GM18520 (cell line): ENCODE measurements at regions not wholly inside any gene's neighbourhood (a gene's known extent, or its start where the extent isn't known, plus 50 kb on each side); places are given as distances from the start of the nearest gene placed in this dataset.

ENCODE experiments used
- ATAC-seq: cut with Tn5 transposase; IDR thresholded peaks from one replicate; pipeline ENCODE4 v1.9.1; 2021; ENCODE audit not compliant: unreplicated experiment

DNA sequence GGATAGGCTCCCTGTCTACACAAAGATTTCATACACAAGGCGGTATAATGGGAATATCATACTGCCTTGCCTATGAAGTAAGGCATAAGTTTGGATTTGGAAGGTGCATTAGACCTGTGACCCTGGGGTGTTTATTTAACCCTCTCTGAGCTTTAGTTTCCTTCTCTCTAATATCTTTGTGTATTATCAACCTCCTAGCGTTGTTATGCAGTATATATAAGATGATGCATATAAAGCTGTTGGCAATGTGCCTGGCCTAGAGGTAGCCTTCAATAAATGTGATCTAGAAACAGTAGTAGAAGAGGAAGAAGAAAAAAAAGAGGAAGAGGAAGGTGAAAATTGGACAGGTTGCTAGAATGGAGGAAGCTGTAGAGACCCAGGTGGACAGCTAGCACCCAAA is 311.6 kb upstream of the CLINT1 start:
- no peak for ATAC-seq

GRCh38 chr5:158170060-158170459 is 311.1 kb upstream of the CLINT1 start:
- ATAC-seq = no peak

- ATAC-seq = no peak
These were observed 307.5 kb upstream of the CLINT1 start for GRCh38 chr5:158166424-158166823.

GRCh38 chr5:158165647-158166046 is 306.7 kb upstream of the CLINT1 start:
- ATAC-seq = no peak

DNA sequence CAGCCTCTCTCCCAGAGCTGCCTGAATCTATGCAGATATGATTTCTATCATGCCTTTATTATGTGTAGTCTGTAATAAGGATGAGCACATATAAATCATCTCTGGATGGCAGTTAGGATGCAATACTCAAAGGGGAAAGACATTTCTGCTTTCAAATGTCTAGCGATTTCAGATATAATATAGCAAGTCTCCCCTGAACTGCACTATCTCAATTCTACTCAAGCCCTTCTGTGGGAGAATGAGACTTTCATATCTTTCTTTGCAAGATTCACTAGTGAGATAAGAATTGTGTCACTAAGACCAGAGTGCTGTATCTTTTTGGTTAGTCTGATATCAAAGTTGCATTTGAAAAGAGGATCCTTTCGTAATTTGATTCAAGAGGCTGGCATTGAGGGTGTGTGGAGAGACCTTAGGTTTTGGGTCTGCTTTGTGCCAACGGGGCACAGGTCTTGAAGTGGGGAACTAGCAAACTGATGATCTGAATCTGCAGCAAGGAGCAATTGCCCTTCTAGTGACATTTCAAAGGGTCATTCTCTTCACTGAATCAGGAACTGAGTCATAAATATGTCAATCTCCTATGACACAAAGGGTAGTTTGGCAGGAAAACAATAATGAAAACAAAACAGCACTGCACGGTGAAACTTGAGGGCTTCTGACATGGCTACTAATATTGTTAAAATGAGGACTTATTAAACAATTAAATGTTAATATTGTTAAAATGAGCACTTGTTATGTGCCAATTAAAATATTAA is 305.5 kb upstream of the CLINT1 start:
- ATAC-seq = no peak

- ATAC-seq = no peak
These were observed 304.7 kb upstream of the CLINT1 start for GRCh38 chr5:158163451-158164295.

DNA sequence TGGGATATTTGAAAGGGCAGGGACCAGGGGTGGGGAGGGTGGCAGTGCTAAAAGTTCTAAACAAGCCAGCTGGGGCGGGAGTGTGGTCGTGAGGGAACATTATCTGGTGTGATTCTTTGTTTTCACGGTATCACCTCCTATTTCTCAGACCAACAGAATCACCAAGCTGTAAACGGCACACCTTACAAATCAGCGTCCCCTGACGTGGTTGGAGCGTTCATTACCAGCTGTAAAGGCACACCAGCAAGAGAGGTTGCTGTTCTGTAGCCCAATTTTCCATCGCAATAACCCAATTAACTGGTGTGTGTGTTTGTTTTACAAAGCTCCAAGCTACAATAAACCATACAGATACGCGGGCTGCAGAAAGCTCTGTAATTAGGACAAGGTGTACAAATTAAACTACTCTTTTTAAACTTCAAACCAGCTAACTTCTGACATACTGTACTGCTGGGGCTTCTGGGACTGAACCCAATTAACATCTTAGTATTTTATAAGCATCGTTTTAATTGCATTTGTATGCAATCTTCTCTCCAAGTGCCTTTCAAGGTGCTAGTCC is 303.6 kb upstream of the CLINT1 start:
- no peak for ATAC-seq

GRCh38 chr5:158162026-158162425 is 303.1 kb upstream of the CLINT1 start:
- ATAC-seq = no peak

DNA sequence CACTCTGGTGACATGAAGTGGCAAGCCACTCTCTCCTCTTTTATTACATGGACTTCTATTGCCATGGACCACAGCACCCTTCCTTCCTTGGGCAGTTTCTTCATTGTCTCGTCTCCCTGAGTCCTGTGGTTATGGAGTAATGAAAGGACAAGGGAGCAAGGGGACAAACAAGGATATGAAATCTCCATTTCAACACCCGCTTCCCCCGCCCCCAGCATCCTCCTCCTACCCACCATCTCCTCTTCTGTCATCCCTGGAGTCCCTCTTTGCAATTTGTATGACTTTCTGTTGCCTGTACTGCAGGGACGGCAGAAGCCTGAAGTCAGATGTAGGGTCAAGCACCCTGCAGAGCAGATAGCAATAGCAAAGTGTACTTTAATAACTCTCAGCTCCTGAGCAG is 300.7 kb upstream of the CLINT1 start:
- ATAC-seq = no peak

GRCh38 chr5:158155811-158156505 is 297.0 kb upstream of the CLINT1 start:
- ATAC-seq = no peak

DNA sequence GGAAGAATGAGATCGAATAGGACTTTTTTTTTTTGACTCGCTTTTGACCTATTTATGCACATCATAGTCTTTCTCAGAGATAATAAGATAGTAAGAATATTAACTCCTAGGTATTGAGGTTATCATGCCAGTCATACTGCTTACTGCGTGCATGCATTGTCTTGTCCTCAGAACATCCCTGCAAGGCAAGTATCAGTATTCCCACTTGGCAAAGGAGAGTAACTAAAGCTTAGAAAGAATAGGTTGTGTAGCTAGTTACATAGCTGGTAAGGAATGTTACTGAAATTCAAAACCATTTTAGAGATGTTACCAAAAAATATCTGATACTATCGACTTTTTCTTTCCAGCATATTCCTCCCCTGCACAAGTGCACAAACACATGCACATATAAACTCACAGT is 296.1 kb upstream of the CLINT1 start:
- ATAC-seq = no peak

DNA sequence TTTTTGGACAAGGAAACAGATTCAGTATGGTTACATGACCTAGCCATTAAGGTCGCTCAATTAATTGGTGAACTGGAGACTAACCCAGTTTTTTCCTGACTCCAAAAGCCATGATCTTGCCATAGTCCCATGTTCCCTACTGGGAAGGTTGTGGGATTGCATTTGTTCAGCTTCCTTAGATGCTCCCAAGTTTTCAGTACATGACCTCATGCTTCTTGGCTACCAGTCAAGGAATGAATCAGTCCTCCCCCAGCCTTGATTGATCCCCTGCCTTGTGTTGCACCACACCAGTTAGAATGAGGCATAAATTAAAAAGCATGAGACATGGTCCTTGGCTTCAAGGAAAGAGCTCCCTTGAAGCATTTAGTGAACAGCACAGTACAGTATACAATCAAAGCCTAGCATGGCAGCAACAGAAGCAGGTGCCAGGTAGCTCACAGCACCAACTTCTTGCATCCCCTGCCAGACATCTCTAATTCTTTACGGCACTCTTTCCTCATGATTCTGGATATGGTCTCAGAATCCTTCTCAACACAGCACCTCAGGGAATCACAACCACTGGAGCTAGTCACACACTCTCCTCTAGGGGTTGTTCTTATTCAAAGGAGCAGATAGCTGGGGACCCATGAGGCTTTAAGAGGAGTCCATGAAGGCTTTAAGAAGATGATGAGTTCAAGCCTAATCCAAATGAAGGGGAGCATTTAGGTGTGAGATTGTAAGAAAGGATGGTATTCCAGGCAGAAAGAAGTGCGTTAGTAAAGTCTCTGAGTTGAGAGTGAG is 295.5 kb upstream of the CLINT1 start:
- ATAC-seq = no peak

DNA sequence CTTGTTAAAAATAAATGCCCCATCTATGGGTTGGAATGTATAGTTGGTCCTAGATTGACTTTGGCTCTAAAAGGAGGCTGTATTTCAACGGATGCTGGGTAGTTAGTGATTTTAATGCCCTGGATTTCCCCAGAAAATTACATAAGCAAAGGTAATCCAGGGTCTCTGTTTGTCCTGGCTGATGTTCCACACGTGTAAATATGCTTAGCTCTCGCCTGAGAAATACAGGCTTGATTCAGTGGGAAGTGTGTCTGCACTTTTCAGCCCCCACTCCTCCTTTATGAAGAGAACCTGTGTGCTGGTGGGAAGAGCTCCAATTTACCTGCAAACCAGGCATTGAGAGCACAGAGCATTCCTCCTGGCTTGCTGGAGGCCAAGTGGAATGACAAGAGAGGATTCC is 294.6 kb upstream of the CLINT1 start:
- no peak for ATAC-seq

DNA sequence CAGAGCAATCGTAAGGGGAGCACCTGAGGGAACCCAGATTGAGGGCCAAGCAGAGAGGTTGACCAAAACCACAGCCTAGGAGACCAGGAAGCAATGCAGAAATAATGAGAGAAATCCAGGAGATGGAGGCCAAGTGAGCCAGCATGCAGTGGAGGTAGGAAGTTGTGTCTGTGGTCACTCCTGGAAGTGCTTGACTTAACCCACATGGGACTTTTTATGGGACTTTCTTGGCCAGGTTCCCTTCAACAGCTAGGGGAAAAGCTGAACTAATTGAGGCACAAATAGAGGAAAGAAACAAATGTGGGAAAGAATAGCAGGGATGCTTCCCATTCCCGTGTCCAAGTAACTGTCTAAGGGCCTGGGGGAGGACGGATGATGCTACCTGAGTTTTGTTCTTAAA is 293.2 kb upstream of the CLINT1 start:
- no peak for ATAC-seq

GRCh38 chr5:158147227-158147626 is 288.3 kb upstream of the CLINT1 start:
- no peak for ATAC-seq

GRCh38 chr5:158145827-158146226 is 286.9 kb upstream of the CLINT1 start:
- no peak for ATAC-seq

DNA sequence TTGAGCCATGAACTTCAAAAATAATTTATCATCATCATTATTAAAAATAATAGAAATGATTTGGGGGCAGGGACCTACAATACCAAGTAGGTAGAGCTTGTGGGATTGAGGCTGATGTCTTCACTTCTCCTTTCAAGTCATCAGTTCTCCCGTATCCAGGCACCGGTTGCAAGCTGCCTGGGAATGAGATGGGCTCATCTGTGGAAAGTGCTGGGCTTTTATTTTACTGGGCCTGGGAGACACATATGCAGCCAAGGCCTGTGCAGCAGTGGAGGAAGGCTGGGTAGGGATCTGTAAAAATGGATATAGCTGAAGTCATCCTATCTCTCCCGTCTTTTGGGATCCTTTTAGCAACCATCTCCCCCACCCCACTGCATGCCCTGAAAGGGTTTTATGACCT is 284.1 kb upstream of the CLINT1 start:
- no peak for ATAC-seq

DNA sequence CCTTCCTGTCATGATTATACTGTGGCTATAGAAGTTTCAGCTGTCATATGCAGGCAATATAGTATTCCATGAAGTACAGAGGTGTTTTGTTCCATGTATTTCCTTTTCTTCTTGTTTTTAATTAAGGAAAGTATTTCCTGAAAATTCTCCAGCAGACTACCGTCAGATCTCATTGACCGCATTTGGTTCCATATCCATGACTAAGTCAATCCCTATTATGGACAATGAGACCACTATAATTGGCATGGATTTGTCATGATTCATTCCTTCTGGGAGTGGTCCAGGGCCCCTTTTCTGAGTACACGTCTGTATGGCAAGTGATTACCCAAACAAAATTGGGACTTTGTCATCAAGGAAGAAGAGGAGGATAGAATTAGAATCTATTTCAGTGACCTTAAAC is 283.2 kb upstream of the CLINT1 start:
- ATAC-seq = no peak

- no peak for ATAC-seq
These were observed 281.3 kb upstream of the CLINT1 start for GRCh38 chr5:158140120-158140731.

DNA sequence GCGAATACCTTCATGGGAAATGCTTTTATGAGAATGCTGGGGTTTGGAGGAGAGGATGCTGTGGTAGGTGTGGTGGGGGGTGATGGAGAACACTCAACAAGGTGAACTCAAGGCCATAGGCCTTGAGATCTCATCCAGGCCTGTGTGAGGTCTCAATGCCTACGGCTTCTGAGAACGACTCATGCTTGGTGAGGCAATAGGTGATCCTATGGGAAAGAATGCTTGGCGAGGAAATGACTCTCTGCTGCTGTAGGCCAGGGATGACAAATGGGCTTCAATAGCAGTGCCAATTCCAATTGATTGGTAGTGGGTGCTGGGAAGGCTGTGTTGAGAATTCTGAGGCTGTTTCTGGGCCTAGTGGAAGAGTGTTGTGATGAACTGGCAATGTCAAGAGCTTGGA is 280.2 kb upstream of the CLINT1 start:
- no peak for ATAC-seq
